Vagina (tissue), 2 donors: ENCODE measurements at regions not wholly inside any gene's neighbourhood (a gene's known extent, or its start where the extent isn't known, plus 50 kb on each side); places are given as distances from the start of the nearest gene placed in this dataset.

Experiments used
- DNase-seq, 2 donors: peaks; one replicate each; pipeline ENCODE4 v3.0.0-alpha.2; 2017; ENCODE audit errors: extremely low spot score in 2 of 2
- H3K27ac ChIP-seq: fragments of 200-600 bp; sonication (generic); one replicate; pipeline ENCODE4 v1.5.1; 2019
- H3K27me3 ChIP-seq: fragments of 200-600 bp; sonication (generic); one replicate; pipeline ENCODE4 v1.5.1; 2019
- H3K36me3 ChIP-seq, 2 donors: fragments of 200-600 bp; sonication (generic); one replicate each; pipeline ENCODE4 v1.5.1; 2017 to 2019
- H3K4me1 ChIP-seq: fragments of 200-600 bp; sonication (generic); one replicate; pipeline ENCODE4 v1.5.1; 2019
- H3K4me3 ChIP-seq, 2 donors: fragments of 200-600 bp; sonication (generic); 1 replicate in 1 of 2; 2 replicates in 1 of 2; pipeline ENCODE4 v1.5.1; 2016 to 2019
- H3K9me3 ChIP-seq: fragments of 200-600 bp; sonication (generic); one replicate; pipeline ENCODE4 v1.5.1; 2019
- POLR2A ChIP-seq, 2 donors: fragments of 450-650 bp; IDR thresholded peaks; one replicate each; pipeline ENCODE4 v1.6.1; 2017; ENCODE audit warnings: antibody characterized with exemption in 2 of 2, mild to moderate bottlenecking in 2 of 2, moderate library complexity in 2 of 2
- POLR2AphosphoS5 ChIP-seq, 2 donors: sonication (generic); formaldehyde crosslinking; IDR thresholded peaks; one replicate each; pipeline ENCODE4 v1.9.0; 2017; ENCODE audit warnings: antibody characterized with exemption in 2 of 2, mild to moderate bottlenecking in 2 of 2, low read depth in 1 of 2; ENCODE audit not compliant: insufficient read depth in 1 of 2
- intact Hi-C: fragments of 100-400 bp; cut with DNase I; formaldehyde crosslinking; loops from one replicate; pipeline ENCODE4 v1.15.1; 2023
- TF ChIP-seq, protein P1 (sequence below), 3 experiments: fragments of 450-650 bp in 2 of 3; fragments of 200-600 bp in 1 of 3; sonication (generic) in 1 of 3; IDR thresholded peaks; one replicate each; pipeline ENCODE4 v1.5.1; 2017 to 2019; ENCODE audit warnings: antibody characterized with exemption in 3 of 3, mild to moderate bottlenecking in 2 of 3, moderate library complexity in 2 of 3

DNA sequence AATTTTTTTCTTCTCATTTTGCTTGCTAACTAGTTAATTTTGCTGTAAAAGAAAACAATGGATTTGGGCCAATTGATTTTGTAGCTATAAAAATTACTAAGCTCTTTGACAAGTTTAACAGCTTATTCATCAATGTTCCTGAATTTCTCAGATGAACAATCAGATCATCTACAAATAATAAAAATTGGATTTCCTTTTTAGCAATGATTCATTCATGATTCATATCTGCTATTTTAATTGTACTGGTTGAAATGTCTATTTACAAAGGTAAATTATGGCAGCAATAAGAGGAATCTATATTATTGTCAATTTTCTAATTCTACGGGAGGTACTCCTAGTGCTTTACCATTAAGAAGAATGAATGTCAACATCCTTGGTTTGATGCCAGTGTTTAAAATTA, 178.8 kb upstream of the BTBD3 start:
- Histone ChIP-seq H3K27me3 (no peaks in the 10 kb centered on the region), H3K4me1 (no peaks in the 10 kb centered on the region), H3K27ac (no peak overlapping the region), H3K36me3 (no peaks in the 10 kb centered on the region), H3K4me3 (no peak overlapping the region), H3K9me3 (no peaks in the 10 kb centered on the region)
- intact Hi-C loops, result no loop called here
- DNase-seq, result no peak
- TF ChIP-seq POLR2AphosphoS5 (IDR thresholded peaks at IDR 0.05; ENCODE audit: insufficient read depth in 1 of 2, low read depth in 1 of 2), result no peak
- no peak for TF ChIP-seq POLR2A (IDR thresholded peaks at IDR 0.05)
- TF ChIP-seq, protein P1, sequence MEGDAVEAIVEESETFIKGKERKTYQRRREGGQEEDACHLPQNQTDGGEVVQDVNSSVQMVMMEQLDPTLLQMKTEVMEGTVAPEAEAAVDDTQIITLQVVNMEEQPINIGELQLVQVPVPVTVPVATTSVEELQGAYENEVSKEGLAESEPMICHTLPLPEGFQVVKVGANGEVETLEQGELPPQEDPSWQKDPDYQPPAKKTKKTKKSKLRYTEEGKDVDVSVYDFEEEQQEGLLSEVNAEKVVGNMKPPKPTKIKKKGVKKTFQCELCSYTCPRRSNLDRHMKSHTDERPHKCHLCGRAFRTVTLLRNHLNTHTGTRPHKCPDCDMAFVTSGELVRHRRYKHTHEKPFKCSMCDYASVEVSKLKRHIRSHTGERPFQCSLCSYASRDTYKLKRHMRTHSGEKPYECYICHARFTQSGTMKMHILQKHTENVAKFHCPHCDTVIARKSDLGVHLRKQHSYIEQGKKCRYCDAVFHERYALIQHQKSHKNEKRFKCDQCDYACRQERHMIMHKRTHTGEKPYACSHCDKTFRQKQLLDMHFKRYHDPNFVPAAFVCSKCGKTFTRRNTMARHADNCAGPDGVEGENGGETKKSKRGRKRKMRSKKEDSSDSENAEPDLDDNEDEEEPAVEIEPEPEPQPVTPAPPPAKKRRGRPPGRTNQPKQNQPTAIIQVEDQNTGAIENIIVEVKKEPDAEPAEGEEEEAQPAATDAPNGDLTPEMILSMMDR (IDR thresholded peaks at IDR 0.05), result no peak

- no peak for DNase-seq
- no peak for TF ChIP-seq POLR2A (IDR thresholded peaks at IDR 0.05)
- TF ChIP-seq, protein P1 (IDR thresholded peaks at IDR 0.05), result no peak
- TF ChIP-seq POLR2AphosphoS5 (IDR thresholded peaks at IDR 0.05; ENCODE audit: insufficient read depth in 1 of 2, low read depth in 1 of 2), result no peak
- H3K4me3 ChIP-seq, result no peak overlapping the region
- intact Hi-C loops, result no loop called here
- H3K27me3 ChIP-seq, result no peaks in the 10 kb centered on the region
- no peaks in the 10 kb centered on the region for H3K36me3 ChIP-seq
- H3K4me1 ChIP-seq, result no peaks in the 10 kb centered on the region
- no peak overlapping the region for H3K27ac ChIP-seq
- no peaks in the 10 kb centered on the region for H3K9me3 ChIP-seq
Measured at GRCh38 chr20:11740975-11741374, 176.7 kb upstream of the BTBD3 start.

- H3K4me3 ChIP-seq, result no peak overlapping the region
- H3K27me3 ChIP-seq, result no peaks in the 10 kb centered on the region
- no peaks in the 10 kb centered on the region for H3K9me3 ChIP-seq
- no peaks in the 10 kb centered on the region for H3K4me1 ChIP-seq
- no peak overlapping the region for H3K27ac ChIP-seq
- no peaks in the 10 kb centered on the region for H3K36me3 ChIP-seq
- TF ChIP-seq POLR2AphosphoS5 (IDR thresholded peaks at IDR 0.05; ENCODE audit: insufficient read depth in 1 of 2, low read depth in 1 of 2) (no peak), POLR2A (IDR thresholded peaks at IDR 0.05) (no peak)
- TF ChIP-seq, protein P1 (IDR thresholded peaks at IDR 0.05), result no peak
- no peak for DNase-seq
- intact Hi-C loops, result no loop called here
Measured at GRCh38 chr20:11745145-11745544, 172.5 kb upstream of the BTBD3 start.

GRCh38 chr20:11748436-11748835, 169.3 kb upstream of the BTBD3 start:
- DNase-seq, result no peak
- TF ChIP-seq, protein P1 (IDR thresholded peaks at IDR 0.05), result no peak
- TF ChIP-seq POLR2A (IDR thresholded peaks at IDR 0.05) (no peak), POLR2AphosphoS5 (IDR thresholded peaks at IDR 0.05; ENCODE audit: insufficient read depth in 1 of 2, low read depth in 1 of 2) (no peak)
- no peaks in the 10 kb centered on the region for H3K9me3 ChIP-seq
- no peak overlapping the region for H3K4me3 ChIP-seq
- no peaks in the 10 kb centered on the region for H3K36me3 ChIP-seq
- no peak overlapping the region for H3K27ac ChIP-seq
- no peaks in the 10 kb centered on the region for H3K27me3 ChIP-seq
- intact Hi-C loops, result no loop called here
- no peaks in the 10 kb centered on the region for H3K4me1 ChIP-seq

DNA sequence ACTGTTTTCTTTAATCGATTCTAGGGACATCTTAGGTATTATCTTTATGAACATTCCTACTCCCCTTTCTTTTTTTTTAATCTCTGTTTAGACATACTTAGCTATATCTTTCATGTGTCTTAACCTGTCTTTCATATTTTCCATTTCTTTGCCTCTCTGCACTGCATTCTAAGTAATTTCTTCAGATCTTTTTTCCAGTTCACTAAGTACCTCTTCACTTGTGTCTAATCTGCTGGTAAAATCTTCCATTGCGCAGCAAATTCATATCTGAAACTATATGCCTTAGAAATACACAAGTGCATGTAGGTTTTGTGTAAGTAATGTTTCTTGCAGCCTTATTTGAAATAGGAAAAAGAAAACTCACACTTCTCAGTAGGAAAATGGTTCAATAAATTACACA, 165.4 kb upstream of the BTBD3 start:
- H3K4me3 ChIP-seq, result no peak overlapping the region
- intact Hi-C loops, result no loop called here
- no peaks in the 10 kb centered on the region for H3K27me3 ChIP-seq
- no peak for TF ChIP-seq POLR2AphosphoS5 (IDR thresholded peaks at IDR 0.05; ENCODE audit: insufficient read depth in 1 of 2, low read depth in 1 of 2)
- TF ChIP-seq, protein P1 (IDR thresholded peaks at IDR 0.05), result no peak
- no peak for TF ChIP-seq POLR2A (IDR thresholded peaks at IDR 0.05)
- H3K36me3 ChIP-seq, result no peaks in the 10 kb centered on the region
- H3K27ac ChIP-seq, result no peak overlapping the region
- no peaks in the 10 kb centered on the region for H3K9me3 ChIP-seq
- DNase-seq, result no peak
- no peaks in the 10 kb centered on the region for H3K4me1 ChIP-seq
